ENCODE measurements at regions not wholly inside any gene's neighbourhood (a gene's known extent, or its start where the extent isn't known, plus 50 kb on each side); places are given as distances from the start of the nearest gene placed in this dataset.

DNA sequence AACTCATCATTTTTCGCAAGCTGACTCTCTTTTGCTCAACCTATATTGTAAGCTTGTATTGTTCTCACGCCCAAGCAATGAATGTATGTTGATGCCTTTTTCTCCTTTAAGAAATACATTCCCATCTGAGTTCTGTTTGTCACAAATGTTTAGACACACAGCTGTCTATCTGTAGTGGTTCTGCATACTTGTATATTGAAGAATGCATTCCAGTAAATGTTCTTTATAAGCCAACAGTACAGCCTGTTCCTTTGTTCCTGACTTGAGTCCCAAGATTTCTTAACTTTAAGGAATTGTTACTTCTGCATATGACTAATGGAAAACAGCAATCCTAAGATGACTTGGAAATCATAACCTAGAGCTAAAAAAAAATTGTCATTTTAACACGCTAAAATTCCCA is 849.1 kb upstream of the POU3F3 start:
- TF ChIP-seq, protein P1, sequence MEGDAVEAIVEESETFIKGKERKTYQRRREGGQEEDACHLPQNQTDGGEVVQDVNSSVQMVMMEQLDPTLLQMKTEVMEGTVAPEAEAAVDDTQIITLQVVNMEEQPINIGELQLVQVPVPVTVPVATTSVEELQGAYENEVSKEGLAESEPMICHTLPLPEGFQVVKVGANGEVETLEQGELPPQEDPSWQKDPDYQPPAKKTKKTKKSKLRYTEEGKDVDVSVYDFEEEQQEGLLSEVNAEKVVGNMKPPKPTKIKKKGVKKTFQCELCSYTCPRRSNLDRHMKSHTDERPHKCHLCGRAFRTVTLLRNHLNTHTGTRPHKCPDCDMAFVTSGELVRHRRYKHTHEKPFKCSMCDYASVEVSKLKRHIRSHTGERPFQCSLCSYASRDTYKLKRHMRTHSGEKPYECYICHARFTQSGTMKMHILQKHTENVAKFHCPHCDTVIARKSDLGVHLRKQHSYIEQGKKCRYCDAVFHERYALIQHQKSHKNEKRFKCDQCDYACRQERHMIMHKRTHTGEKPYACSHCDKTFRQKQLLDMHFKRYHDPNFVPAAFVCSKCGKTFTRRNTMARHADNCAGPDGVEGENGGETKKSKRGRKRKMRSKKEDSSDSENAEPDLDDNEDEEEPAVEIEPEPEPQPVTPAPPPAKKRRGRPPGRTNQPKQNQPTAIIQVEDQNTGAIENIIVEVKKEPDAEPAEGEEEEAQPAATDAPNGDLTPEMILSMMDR (IDR thresholded peaks at IDR 0.05; ENCODE audit: low read length): no peak
- TF ChIP-seq EZH2 (optimal IDR thresholded peaks at IDR 0.05; ENCODE audit: low read depth, low read length): no peak

Data from MM.1S (cell line).